SU-DHL-6 (cell line): ENCODE measurements at regions not wholly inside any gene's neighbourhood (a gene's known extent, or its start where the extent isn't known, plus 50 kb on each side); places are given as distances from the start of the nearest gene placed in this dataset.

Source experiments
- H2AFZ ChIP-seq: fragments of 200-600 bp; sonication (generic); 2 replicates; pipeline ENCODE4 v1.6.1; 2014; ENCODE audit warnings: low read depth, mild to moderate bottlenecking, moderate library complexity, mixed read lengths, antibody characterized with exemption, low read length; ENCODE audit not compliant: severe bottlenecking
- H3F3A ChIP-seq: fragments of 200-600 bp; shearing (Covaris generic); 2 replicates; pipeline ENCODE4 v1.6.0; 2016; ENCODE audit warnings: antibody characterized with exemption, mild to moderate bottlenecking; ENCODE audit not compliant: insufficient read depth
- H3K27ac ChIP-seq: fragments of 200-600 bp; sonication (generic); 2 replicates; pipeline ENCODE4 v1.5.1; 2016; ENCODE audit warnings: low read depth, mild to moderate bottlenecking, low read length, moderate library complexity, mixed read lengths
- H3K27me3 ChIP-seq: fragments of 200-600 bp; sonication (generic), shearing (Covaris generic); 2 replicates; pipeline ENCODE4 v1.6.0; 2014; ENCODE audit warnings: mild to moderate bottlenecking, low read length
- H3K36me3 ChIP-seq: fragments of 200-600 bp; sonication (generic); 2 replicates; pipeline ENCODE4 v1.6.1; 2014; ENCODE audit warnings: mild to moderate bottlenecking, low read length, mixed read lengths
- H3K4me2 ChIP-seq: fragments of 300-600, 200-600 bp; shearing (Covaris generic), sonication (generic); 2 replicates; pipeline ENCODE4 v1.6.0; 2014; ENCODE audit warnings: low read length, low read depth, mild to moderate bottlenecking; ENCODE audit not compliant: poor library complexity, severe bottlenecking
- H3K4me3 ChIP-seq: fragments of 200-600 bp; sonication (generic); 2 replicates; pipeline ENCODE4 v1.5.1; 2014; ENCODE audit warnings: antibody characterized with exemption, low read length, mild to moderate bottlenecking, mixed read lengths; ENCODE audit not compliant: insufficient read depth, poor library complexity, severe bottlenecking
- H3K79me2 ChIP-seq: fragments of 200-600 bp; sonication (generic); 2 replicates; pipeline ENCODE4 v1.6.1; 2014; ENCODE audit warnings: mild to moderate bottlenecking, low read length, moderate library complexity; ENCODE audit not compliant: insufficient read depth
- H3K9ac ChIP-seq: fragments of 200-600 bp; sonication (generic); 2 replicates; pipeline ENCODE4 v1.7.0; 2014; ENCODE audit warnings: mild to moderate bottlenecking, low read length
- H3K9me2 ChIP-seq: fragments of 200-600 bp; sonication (generic); replicated peaks from 2 replicates; pipeline ENCODE4 v1.6.1; 2014; ENCODE audit warnings: low read length; ENCODE audit not compliant: insufficient read depth
- H3K9me3 ChIP-seq: fragments of 200-600 bp; sonication (generic); 2 replicates; pipeline ENCODE4 v1.6.1; 2014; ENCODE audit warnings: low read length, mixed read lengths; ENCODE audit not compliant: insufficient read depth
- H4K20me1 ChIP-seq: fragments of 200-600 bp; sonication (generic); 2 replicates; pipeline ENCODE4 v1.6.1; 2014; ENCODE audit warnings: low read depth, mild to moderate bottlenecking, antibody characterized with exemption, low read length, moderate library complexity, mixed read lengths
- EZH2phosphoT487 ChIP-seq: fragments of 200-600 bp; sonication (generic), shearing (Covaris generic); conservative IDR thresholded peaks from 2 replicates; pipeline ENCODE4 v1.6.1; 2018; ENCODE audit warnings: mild to moderate bottlenecking, antibody characterized with exemption, low read length, moderate library complexity, mixed read lengths
- TF ChIP-seq, protein P1 (sequence below): fragments of 200-600 bp; sonication (generic); IDR thresholded peaks from one replicate; pipeline ENCODE4 v1.5.1; 2017; ENCODE audit warnings: antibody characterized with exemption, mild to moderate bottlenecking, low read length, moderate library complexity; ENCODE audit not compliant: insufficient read depth, poor library complexity, severe bottlenecking

DNA sequence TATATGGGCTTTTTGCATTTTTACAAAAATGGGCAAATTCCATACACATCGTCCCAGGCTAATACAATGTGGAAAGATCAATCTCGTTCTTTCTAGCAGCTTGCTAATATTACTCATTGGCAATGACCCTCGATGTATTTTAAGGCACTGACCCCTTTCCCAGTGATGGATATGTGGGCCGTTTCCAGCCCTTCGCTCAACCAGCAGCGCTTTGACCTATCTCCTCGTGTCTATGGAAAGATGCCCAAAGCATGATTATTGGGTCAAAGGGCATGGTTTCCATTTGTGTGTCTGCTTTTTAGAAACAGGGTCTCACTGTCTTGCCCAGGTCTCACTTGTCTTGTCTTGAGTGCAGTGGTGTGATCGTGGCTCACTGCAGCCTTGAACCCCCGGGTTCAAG, 273.8 kb downstream of the MRTFB start:
- no peaks in the 10 kb centered on the region for H3K79me2 ChIP-seq
- no peaks in the 10 kb centered on the region for H3K36me3 ChIP-seq
- H4K20me1 ChIP-seq: no peaks in the 10 kb centered on the region
- no peak overlapping the region for H3K27ac ChIP-seq
- H3K4me2 ChIP-seq: no peak overlapping the region
- no peaks in the 10 kb centered on the region for H3K9me2 ChIP-seq
- H3K9ac ChIP-seq: no peak overlapping the region
- TF ChIP-seq EZH2phosphoT487: no peak
- TF ChIP-seq, protein P1, sequence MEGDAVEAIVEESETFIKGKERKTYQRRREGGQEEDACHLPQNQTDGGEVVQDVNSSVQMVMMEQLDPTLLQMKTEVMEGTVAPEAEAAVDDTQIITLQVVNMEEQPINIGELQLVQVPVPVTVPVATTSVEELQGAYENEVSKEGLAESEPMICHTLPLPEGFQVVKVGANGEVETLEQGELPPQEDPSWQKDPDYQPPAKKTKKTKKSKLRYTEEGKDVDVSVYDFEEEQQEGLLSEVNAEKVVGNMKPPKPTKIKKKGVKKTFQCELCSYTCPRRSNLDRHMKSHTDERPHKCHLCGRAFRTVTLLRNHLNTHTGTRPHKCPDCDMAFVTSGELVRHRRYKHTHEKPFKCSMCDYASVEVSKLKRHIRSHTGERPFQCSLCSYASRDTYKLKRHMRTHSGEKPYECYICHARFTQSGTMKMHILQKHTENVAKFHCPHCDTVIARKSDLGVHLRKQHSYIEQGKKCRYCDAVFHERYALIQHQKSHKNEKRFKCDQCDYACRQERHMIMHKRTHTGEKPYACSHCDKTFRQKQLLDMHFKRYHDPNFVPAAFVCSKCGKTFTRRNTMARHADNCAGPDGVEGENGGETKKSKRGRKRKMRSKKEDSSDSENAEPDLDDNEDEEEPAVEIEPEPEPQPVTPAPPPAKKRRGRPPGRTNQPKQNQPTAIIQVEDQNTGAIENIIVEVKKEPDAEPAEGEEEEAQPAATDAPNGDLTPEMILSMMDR: no peak
- H3K9me3 ChIP-seq: 0 out of 2 replicates have a peak, but pooled peaks cover 2% of the 10 kb centered on the region
- no peaks in the 10 kb centered on the region for H3K27me3 ChIP-seq
- no peaks in the 10 kb centered on the region for H3F3A ChIP-seq
- H2AFZ ChIP-seq: no peak overlapping the region
- no peak overlapping the region for H3K4me3 ChIP-seq

DNA sequence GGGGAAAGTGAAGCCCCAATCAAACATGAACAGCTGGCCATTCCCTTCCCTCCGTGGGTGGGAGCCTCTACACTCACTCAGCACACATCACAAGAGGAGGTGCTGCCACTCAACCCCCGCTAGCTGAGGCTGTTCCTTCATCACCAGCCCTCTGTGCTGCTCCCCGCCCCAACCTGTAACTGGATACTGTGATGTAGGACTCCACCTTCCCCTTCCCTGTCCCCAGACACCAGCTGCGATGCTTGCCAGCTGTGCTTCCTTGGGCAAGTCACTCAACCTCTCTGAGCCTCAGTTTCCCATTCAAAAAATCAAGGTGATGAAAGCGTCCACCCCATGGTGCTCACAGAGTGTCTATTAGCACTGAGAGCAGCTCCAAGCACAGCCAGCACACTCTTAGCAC, 273.2 kb downstream of the MRTFB start:
- no peaks in the 10 kb centered on the region for H3K36me3 ChIP-seq
- H3F3A ChIP-seq: no peaks in the 10 kb centered on the region
- no peak overlapping the region for H3K9ac ChIP-seq
- no peaks in the 10 kb centered on the region for H3K9me2 ChIP-seq
- H2AFZ ChIP-seq: no peak overlapping the region
- no peak for TF ChIP-seq EZH2phosphoT487
- TF ChIP-seq, protein P1: no peak
- H3K9me3 ChIP-seq: 0 out of 2 replicates have a peak, but pooled peaks cover 2% of the 10 kb centered on the region
- no peaks in the 10 kb centered on the region for H4K20me1 ChIP-seq
- no peak overlapping the region for H3K4me3 ChIP-seq
- no peak overlapping the region for H3K4me2 ChIP-seq
- H3K79me2 ChIP-seq: no peaks in the 10 kb centered on the region
- H3K27me3 ChIP-seq: no peaks in the 10 kb centered on the region
- no peak overlapping the region for H3K27ac ChIP-seq

DNA sequence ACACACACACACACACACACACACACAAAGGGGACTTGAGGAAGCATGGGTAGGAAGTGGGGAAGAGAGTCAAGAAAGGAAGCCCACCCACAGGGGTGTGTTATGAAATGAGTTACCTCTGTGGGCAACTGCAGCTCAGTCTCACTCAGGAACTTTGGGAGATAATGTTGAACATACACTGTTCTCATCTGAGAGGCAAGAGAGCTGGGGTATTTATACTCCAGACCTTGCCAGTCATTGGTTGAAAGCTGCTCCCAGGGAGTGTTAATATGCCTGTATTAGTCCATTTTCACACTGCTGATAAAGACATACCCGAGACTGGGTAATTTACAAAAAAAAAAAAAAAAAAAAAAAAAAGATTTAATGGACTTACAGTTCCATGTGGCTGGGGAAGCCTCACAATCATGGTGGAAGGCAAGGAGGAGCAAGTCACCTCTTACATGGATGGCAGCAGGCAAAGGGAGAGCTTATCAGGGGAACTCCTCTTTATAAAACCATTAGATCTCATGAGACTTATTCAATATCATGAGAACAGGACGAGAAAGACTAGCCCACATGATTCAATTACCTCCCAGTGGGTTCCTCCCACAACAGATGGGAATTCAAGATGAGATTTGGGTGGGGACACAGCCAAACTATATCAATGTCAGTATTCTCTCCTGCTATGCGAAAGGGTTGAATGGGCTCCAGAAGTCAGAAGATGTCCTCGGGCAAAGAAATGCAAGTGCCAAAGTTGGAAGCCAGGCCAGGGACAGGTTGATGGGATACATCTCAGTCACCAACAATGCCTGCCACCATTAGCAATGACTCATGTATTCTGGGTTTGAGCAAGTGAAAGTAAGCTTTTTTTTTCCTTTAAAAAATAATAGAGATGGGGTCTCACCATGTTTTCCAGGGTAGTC, 270.5 kb downstream of the MRTFB start:
- no peak overlapping the region for H3K27ac ChIP-seq
- H2AFZ ChIP-seq: no peak overlapping the region
- 0 out of 2 replicates have a peak, but pooled peaks cover 2% of the 10 kb centered on the region for H3K9me3 ChIP-seq
- H3K9me2 ChIP-seq: no peaks in the 10 kb centered on the region
- no peak overlapping the region for H3K9ac ChIP-seq
- no peak for TF ChIP-seq EZH2phosphoT487
- TF ChIP-seq, protein P1: no peak
- no peaks in the 10 kb centered on the region for H4K20me1 ChIP-seq
- H3K79me2 ChIP-seq: no peaks in the 10 kb centered on the region
- H3K4me2 ChIP-seq: no peak overlapping the region
- no peaks in the 10 kb centered on the region for H3F3A ChIP-seq
- no peak overlapping the region for H3K4me3 ChIP-seq
- no peaks in the 10 kb centered on the region for H3K27me3 ChIP-seq
- no peaks in the 10 kb centered on the region for H3K36me3 ChIP-seq
